ENCODE measurements at regions not wholly inside any gene's neighbourhood (a gene's known extent, or its start where the extent isn't known, plus 50 kb on each side); places are given as distances from the start of the nearest gene placed in this dataset.
A peak's percentile ranks its signal among the peaks of the same experiment; 100 is the strongest.
"Not testable (repeated sequence)": the region's sequence is repeated elsewhere in the genome, so short reads cannot be mapped to it uniquely, and the experiment has no call there.

GRCh38 chr12:73017981-73018380 is 745.8 kb downstream of the TRHDE start:
- no peak for DNase-seq

GRCh38 chr12:73053893-73054292 is 781.7 kb downstream of the TRHDE start:
- no peak for DNase-seq

- DNase-seq, result no peak
Measured at GRCh38 chr12:73057428-73057827, 785.3 kb downstream of the TRHDE start.

- no peak for DNase-seq
Measured at GRCh38 chr12:73065913-73066312, 793.7 kb downstream of the TRHDE start.

GRCh38 chr12:73067616-73068015 is 795.4 kb downstream of the TRHDE start:
- no peak for DNase-seq

- DNase-seq, result no peak
Measured at GRCh38 chr12:73072214-73072613, 800.0 kb downstream of the TRHDE start.

GRCh38 chr12:73076760-73077159 is 804.6 kb downstream of the TRHDE start:
- no peak for DNase-seq

GRCh38 chr12:73083736-73084135 is 811.6 kb downstream of the TRHDE start:
- DNase-seq, result no peak

- DNase-seq, result peak; percentile 1
Measured at GRCh38 chr12:73106296-73106695, 834.1 kb downstream of the TRHDE start.

GRCh38 chr12:73106896-73107295 is 834.7 kb downstream of the TRHDE start:
- no peak for DNase-seq

GRCh38 chr12:73110816-73111215 is 838.6 kb downstream of the TRHDE start:
- no peak for DNase-seq

- DNase-seq, result no peak
Measured at GRCh38 chr12:73112035-73112816, 840.1 kb downstream of the TRHDE start.

- DNase-seq, result no peak
Measured at GRCh38 chr12:73124480-73124879, 852.3 kb downstream of the TRHDE start.

- DNase-seq, result no peak
Measured at GRCh38 chr12:73125148-73125547, 853.0 kb downstream of the TRHDE start.

- no peak for DNase-seq
Measured at GRCh38 chr12:73136386-73136785, 864.2 kb downstream of the TRHDE start.

GRCh38 chr12:73139642-73140041 is 867.5 kb downstream of the TRHDE start:
- DNase-seq, result not testable (repeated sequence)

- no peak for DNase-seq
Measured at GRCh38 chr12:73158341-73158740, 886.2 kb downstream of the TRHDE start.

GRCh38 chr12:73159954-73160353 is 887.8 kb downstream of the TRHDE start:
- DNase-seq, result no peak

GRCh38 chr12:73161970-73162369 is 889.8 kb downstream of the TRHDE start:
- DNase-seq, result no peak

GRCh38 chr12:73180734-73181133 is 908.6 kb downstream of the TRHDE start:
- DNase-seq, result no peak

- no peak for DNase-seq
Measured at GRCh38 chr12:73181244-73181643, 909.1 kb downstream of the TRHDE start.

GRCh38 chr12:73185403-73185802 is 913.2 kb downstream of the TRHDE start:
- DNase-seq, result no peak

- DNase-seq, result no peak
Measured at GRCh38 chr12:73186272-73186671, 914.1 kb downstream of the TRHDE start.

GRCh38 chr12:73187765-73188164 is 915.6 kb downstream of the TRHDE start:
- no peak for DNase-seq
